ENCODE measurements at regions not wholly inside any gene's neighbourhood (a gene's known extent, or its start where the extent isn't known, plus 50 kb on each side); places are given as distances from the start of the nearest gene placed in this dataset.

GRCh38 chr9:73889023-73889422 is 608.1 kb upstream of the RORB start:
- no peaks in the 10 kb centered on the region for H3K36me3 Mint-ChIP-seq (ENCODE audit: insufficient read depth, unreplicated experiment)

GRCh38 chr9:73890685-73891277 is 606.4 kb upstream of the RORB start:
- intact Hi-C loops (cut with micrococcal nuclease; ENCODE audit: unreplicated experiment) = no loop called here
- Mint-ChIP-seq H3K27me3 (ENCODE audit: insufficient read depth, unreplicated experiment) (no peaks in the 10 kb centered on the region), H3K4me3 (ENCODE audit: unreplicated experiment) (no peak overlapping the region), H3K36me3 (ENCODE audit: insufficient read depth, unreplicated experiment) (no peaks in the 10 kb centered on the region), H3K4me1 (ENCODE audit: low read depth, unreplicated experiment) (no peaks in the 10 kb centered on the region), H3K9me3 (ENCODE audit: unreplicated experiment) (no peaks in the 10 kb centered on the region), H3K27ac (ENCODE audit: unreplicated experiment) (no peak overlapping the region)
- no peaks in the 10 kb centered on the region for H3K9me3 ChIP-seq
- BruUV-seq (replicated peaks) = no TSS peak
- H3K36me3 ChIP-seq (ENCODE audit: control insufficient read depth, insufficient read depth, low read length) = no peaks in the 10 kb centered on the region
- TF ChIP-seq CTCF (IDR thresholded peaks at IDR 0.05; ENCODE audit: insufficient read depth in 1 of 2, low read depth in 1 of 2, low read length in 1 of 2, severe bottlenecking in 1 of 2, unreplicated experiment in 1 of 2) = no peak
- H3K27me3 ChIP-seq (replicated peaks; ENCODE audit: control insufficient read depth, insufficient read depth, low read length) = no peaks in the 10 kb centered on the region
- ChIA-PET POLR2A (no interaction called here), CTCF (no interaction called here)
- H3K4me3 ChIP-seq (ENCODE audit: low read depth, low read length) = no peak overlapping the region
- H3K4me1 ChIP-seq = no peaks in the 10 kb centered on the region
- no peak for DNase-seq

More at GRCh38 chr9:73889023-73889422, 608.1 kb upstream of the RORB start:
- Mint-ChIP-seq H3K27ac (ENCODE audit: unreplicated experiment) (no peak overlapping the region), H3K27me3 (ENCODE audit: insufficient read depth, unreplicated experiment) (no peaks in the 10 kb centered on the region), H3K9me3 (ENCODE audit: unreplicated experiment) (no peaks in the 10 kb centered on the region), H3K4me1 (ENCODE audit: low read depth, unreplicated experiment) (no peaks in the 10 kb centered on the region), H3K4me3 (ENCODE audit: unreplicated experiment) (no peak overlapping the region)
- H3K4me3 ChIP-seq (ENCODE audit: low read depth, low read length) = no peak overlapping the region
- CTCF ChIA-PET = no interaction called here
- intact Hi-C loops (cut with micrococcal nuclease; ENCODE audit: unreplicated experiment) = no loop called here
- BruUV-seq (replicated peaks) = no TSS peak
- no peaks in the 10 kb centered on the region for H3K36me3 ChIP-seq (ENCODE audit: control insufficient read depth, insufficient read depth, low read length)
- H3K27me3 ChIP-seq (replicated peaks; ENCODE audit: control insufficient read depth, insufficient read depth, low read length) = no peaks in the 10 kb centered on the region
- no peaks in the 10 kb centered on the region for H3K9me3 ChIP-seq
- POLR2A ChIA-PET = no interaction called here
- DNase-seq = no peak
- no peaks in the 10 kb centered on the region for H3K4me1 ChIP-seq
- TF ChIP-seq CTCF (IDR thresholded peaks at IDR 0.05; ENCODE audit: insufficient read depth in 1 of 2, low read depth in 1 of 2, low read length in 1 of 2, severe bottlenecking in 1 of 2, unreplicated experiment in 1 of 2) = no peak

GRCh38 chr9:73892335-73892734 is 604.8 kb upstream of the RORB start:
- Mint-ChIP-seq H3K27me3 (ENCODE audit: insufficient read depth, unreplicated experiment) (no peaks in the 10 kb centered on the region), H3K27ac (ENCODE audit: unreplicated experiment) (no peak overlapping the region), H3K4me1 (ENCODE audit: low read depth, unreplicated experiment) (no peaks in the 10 kb centered on the region)

More at GRCh38 chr9:73892335-73892734, 604.8 kb upstream of the RORB start:
- Histone ChIP-seq H3K4me1 (no peaks in the 10 kb centered on the region), H3K36me3 (ENCODE audit: control insufficient read depth, insufficient read depth, low read length) (no peaks in the 10 kb centered on the region), H3K9me3 (no peaks in the 10 kb centered on the region), H3K27me3 (replicated peaks; ENCODE audit: control insufficient read depth, insufficient read depth, low read length) (no peaks in the 10 kb centered on the region), H3K4me3 (ENCODE audit: low read depth, low read length) (no peak overlapping the region)
- no peak for TF ChIP-seq CTCF (IDR thresholded peaks at IDR 0.05; ENCODE audit: insufficient read depth in 1 of 2, low read depth in 1 of 2, low read length in 1 of 2, severe bottlenecking in 1 of 2, unreplicated experiment in 1 of 2)
- no peak overlapping the region for H3K4me3 Mint-ChIP-seq (ENCODE audit: unreplicated experiment)
- BruUV-seq (replicated peaks) = no TSS peak
- ChIA-PET CTCF (no interaction called here), POLR2A (no interaction called here)
- no peak for DNase-seq
- intact Hi-C loops (cut with micrococcal nuclease; ENCODE audit: unreplicated experiment) = no loop called here
- H3K9me3 Mint-ChIP-seq (ENCODE audit: unreplicated experiment) = no peaks in the 10 kb centered on the region
- no peaks in the 10 kb centered on the region for H3K36me3 Mint-ChIP-seq (ENCODE audit: insufficient read depth, unreplicated experiment)

All from Caco-2 (cell line).